Gastroesophageal sphincter (tissue), 3 donors: ENCODE measurements at regions not wholly inside any gene's neighbourhood (a gene's known extent, or its start where the extent isn't known, plus 50 kb on each side); places are given as distances from the start of the nearest gene placed in this dataset.

Experiments
- EP300 ChIP-seq: sonication (generic); formaldehyde crosslinking; IDR thresholded peaks from one replicate; pipeline ENCODE4 v1.6.1; 2017; ENCODE audit warnings: antibody characterized with exemption, mild to moderate bottlenecking
- POLR2A ChIP-seq, 2 donors: fragments of 450-650 bp; IDR thresholded peaks; one replicate each; pipeline ENCODE4 v1.6.1; 2017; ENCODE audit warnings: antibody characterized with exemption in 2 of 2, mild to moderate bottlenecking in 2 of 2, moderate library complexity in 1 of 2
- POLR2AphosphoS5 ChIP-seq: sonication (generic); formaldehyde crosslinking; IDR thresholded peaks from one replicate; pipeline ENCODE4 v1.6.1; 2017; ENCODE audit warnings: antibody characterized with exemption
- TF ChIP-seq, protein P1 (sequence below), 4 experiments: fragments of 200-600 bp in 2 of 4; fragments of 450-650 bp in 2 of 4; sonication (generic) in 1 of 4; IDR thresholded peaks; one replicate each; pipeline ENCODE4 v1.5.1; 2017 to 2019; ENCODE audit warnings: antibody characterized with exemption in 4 of 4, mild to moderate bottlenecking in 2 of 4, moderate library complexity in 2 of 4

DNA sequence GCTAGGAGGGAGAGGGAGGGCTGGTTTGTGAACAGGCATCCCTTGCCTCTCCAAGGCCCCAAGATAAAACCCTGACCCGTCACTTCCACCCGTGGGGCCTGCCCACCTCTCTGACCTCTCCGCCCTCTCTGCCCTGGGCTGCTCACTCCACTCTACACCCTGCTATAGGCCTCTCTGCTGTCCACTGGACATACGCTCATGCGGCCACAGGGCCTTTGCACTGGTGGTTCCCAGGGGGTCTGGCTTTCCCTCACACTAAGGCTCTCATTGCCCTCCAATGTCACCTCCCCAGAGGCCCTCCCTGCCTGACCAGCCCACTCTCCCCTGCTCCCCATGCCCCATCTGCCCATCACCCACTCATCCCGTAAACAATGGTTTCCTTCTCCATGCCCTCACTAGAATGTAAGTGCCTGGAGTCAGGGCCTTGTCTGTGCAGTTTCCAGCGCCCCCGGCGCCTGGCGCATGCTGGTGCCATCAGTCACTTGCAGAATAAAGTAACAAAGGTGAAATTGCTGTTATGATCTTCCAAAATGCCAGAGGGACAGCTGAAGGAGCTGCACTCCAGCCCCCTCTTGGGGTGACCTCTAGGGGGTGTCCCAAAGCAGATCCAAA lies 73.6 kb downstream of the RFLNA start:
- TF ChIP-seq, protein P1, sequence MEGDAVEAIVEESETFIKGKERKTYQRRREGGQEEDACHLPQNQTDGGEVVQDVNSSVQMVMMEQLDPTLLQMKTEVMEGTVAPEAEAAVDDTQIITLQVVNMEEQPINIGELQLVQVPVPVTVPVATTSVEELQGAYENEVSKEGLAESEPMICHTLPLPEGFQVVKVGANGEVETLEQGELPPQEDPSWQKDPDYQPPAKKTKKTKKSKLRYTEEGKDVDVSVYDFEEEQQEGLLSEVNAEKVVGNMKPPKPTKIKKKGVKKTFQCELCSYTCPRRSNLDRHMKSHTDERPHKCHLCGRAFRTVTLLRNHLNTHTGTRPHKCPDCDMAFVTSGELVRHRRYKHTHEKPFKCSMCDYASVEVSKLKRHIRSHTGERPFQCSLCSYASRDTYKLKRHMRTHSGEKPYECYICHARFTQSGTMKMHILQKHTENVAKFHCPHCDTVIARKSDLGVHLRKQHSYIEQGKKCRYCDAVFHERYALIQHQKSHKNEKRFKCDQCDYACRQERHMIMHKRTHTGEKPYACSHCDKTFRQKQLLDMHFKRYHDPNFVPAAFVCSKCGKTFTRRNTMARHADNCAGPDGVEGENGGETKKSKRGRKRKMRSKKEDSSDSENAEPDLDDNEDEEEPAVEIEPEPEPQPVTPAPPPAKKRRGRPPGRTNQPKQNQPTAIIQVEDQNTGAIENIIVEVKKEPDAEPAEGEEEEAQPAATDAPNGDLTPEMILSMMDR (IDR thresholded peaks at IDR 0.05) = no peak
- TF ChIP-seq POLR2AphosphoS5 (no peak), POLR2A (IDR thresholded peaks at IDR 0.05) (no peak), EP300 (no peak)
